ENCODE measurements at regions not wholly inside any gene's neighbourhood (a gene's known extent, or its start where the extent isn't known, plus 50 kb on each side); places are given as distances from the start of the nearest gene placed in this dataset.

DNA sequence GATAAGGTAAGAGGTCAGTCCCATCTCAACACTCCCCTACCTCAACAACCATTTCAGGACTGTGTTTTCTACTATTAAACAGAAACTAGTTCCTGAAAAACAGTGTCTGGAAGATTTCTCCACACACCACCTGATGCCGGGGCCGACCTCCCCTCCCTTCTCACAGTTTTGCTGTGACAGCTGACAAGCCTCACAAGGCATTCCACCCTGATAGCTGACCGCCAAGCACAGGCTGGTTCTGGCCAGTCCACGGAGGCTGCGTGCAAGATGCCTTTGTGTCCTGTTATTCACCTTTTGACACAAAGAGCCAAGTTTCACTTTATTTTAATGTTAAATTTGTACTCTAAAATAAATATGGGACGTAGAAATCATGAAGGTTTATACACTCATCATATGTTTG, 758.6 kb downstream of the PDHA2 start:
- no peak for TF ChIP-seq EZH2 (IDR thresholded peaks at IDR 0.05; ENCODE audit: borderline replicate concordance, low read depth, low read length, severe bottlenecking)
- TF ChIP-seq, protein P1, sequence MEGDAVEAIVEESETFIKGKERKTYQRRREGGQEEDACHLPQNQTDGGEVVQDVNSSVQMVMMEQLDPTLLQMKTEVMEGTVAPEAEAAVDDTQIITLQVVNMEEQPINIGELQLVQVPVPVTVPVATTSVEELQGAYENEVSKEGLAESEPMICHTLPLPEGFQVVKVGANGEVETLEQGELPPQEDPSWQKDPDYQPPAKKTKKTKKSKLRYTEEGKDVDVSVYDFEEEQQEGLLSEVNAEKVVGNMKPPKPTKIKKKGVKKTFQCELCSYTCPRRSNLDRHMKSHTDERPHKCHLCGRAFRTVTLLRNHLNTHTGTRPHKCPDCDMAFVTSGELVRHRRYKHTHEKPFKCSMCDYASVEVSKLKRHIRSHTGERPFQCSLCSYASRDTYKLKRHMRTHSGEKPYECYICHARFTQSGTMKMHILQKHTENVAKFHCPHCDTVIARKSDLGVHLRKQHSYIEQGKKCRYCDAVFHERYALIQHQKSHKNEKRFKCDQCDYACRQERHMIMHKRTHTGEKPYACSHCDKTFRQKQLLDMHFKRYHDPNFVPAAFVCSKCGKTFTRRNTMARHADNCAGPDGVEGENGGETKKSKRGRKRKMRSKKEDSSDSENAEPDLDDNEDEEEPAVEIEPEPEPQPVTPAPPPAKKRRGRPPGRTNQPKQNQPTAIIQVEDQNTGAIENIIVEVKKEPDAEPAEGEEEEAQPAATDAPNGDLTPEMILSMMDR (IDR thresholded peaks at IDR 0.05; ENCODE audit: extremely low read depth in 1 of 2, insufficient read depth in 1 of 2, low read depth in 1 of 2, low read length in 2 of 2): no peak
- TF ChIP-seq JUN (IDR thresholded peaks at IDR 0.05; ENCODE audit: borderline replicate concordance, insufficient read depth, insufficient read length, low read depth): no peak
- no peak for TF ChIP-seq MYC (IDR thresholded peaks at IDR 0.05; ENCODE audit: low read depth, low read length)
- TF ChIP-seq POLR2AphosphoS5 (IDR thresholded peaks at IDR 0.05; ENCODE audit: insufficient read depth, low read depth, low read length): no peak
- no peak for TF ChIP-seq POLR2A (IDR thresholded peaks at IDR 0.05; ENCODE audit: low read depth, low read length)
- no peak for TF ChIP-seq MAX (IDR thresholded peaks at IDR 0.05; ENCODE audit: insufficient read depth, insufficient read length)
